ENCODE measurements at regions not wholly inside any gene's neighbourhood (a gene's known extent, or its start where the extent isn't known, plus 50 kb on each side); places are given as distances from the start of the nearest gene placed in this dataset.

DNA sequence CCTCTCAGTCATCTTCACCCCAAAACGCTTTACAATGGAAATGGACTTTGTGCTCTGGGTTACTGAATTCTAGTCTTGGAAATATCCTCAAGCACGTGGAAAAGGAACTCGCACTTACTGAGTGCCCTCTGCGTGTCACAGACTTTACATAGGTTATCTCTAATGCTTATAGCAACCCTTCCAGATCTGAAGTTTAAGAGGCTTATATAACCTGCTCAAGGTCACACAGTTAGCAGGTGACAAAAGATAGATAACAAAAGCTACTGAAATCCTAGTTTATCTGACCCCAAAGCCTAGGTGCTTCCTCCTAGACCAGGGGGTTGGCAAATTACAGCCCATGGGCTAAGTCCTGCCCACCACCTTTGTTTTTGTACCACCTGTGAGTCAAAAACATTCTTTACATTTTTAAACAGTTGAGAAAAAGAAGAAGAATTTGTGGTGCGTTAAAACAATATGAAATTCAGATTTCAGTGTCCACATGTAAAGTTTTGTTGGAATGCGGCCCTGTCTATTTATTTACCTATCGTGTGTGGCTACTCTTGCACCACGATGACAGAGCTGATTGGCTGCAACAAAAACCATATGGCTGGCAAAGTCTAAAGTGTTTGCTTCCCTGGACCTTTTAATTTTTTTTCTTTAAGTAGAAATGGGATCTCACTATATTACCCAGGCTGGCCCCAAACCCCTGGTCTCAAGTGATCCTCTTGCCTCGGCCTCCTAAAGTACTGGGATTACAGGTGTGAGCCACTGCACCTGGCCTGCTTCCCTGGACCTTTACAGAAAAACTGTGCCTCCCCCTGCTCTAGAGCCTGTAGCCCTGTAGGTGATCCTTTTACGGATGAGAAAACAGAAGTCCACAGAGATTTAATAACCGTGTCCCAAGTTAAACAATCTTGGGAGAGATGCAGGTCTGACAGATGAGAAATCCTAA is 110.2 kb upstream of the RREB1 start:
- no peaks in the 10 kb centered on the region for H3K36me3 ChIP-seq (ENCODE audit: control insufficient read depth in 2 of 2, insufficient read depth in 1 of 2, low read length in 2 of 2)
- TF ChIP-seq ZNF426 (tag by site-specific recombination; IDR thresholded peaks at IDR 0.05), result no peak
- TF ChIP-seq ZNF785 (tag by site-specific recombination; IDR thresholded peaks at IDR 0.05), result no peak
- no peak for TF ChIP-seq ZNF548 (tag by site-specific recombination; IDR thresholded peaks at IDR 0.05)
- TF ChIP-seq KLF7 (tag by site-specific recombination; IDR thresholded peaks at IDR 0.05; ENCODE audit: borderline replicate concordance), result no peak
- no peak for TF ChIP-seq ZNF747 (tag by site-specific recombination; IDR thresholded peaks at IDR 0.05)
- no peak for TF ChIP-seq ZNF555 (tag by site-specific recombination; conservative IDR thresholded peaks at IDR 0.05)
- TF ChIP-seq ZNF791 (tag by site-specific recombination; IDR thresholded peaks at IDR 0.05), result no peak
- no peak for TF ChIP-seq ZNF558 (tag by site-specific recombination; IDR thresholded peaks at IDR 0.05)
- TF ChIP-seq ZNF155 (tag by site-specific recombination; IDR thresholded peaks at IDR 0.05), result no peak
- TF ChIP-seq ZFP69B (tag by site-specific recombination; IDR thresholded peaks at IDR 0.05), result no peak
- TF ChIP-seq MZF1 (tag by site-specific recombination; IDR thresholded peaks at IDR 0.05; ENCODE audit: borderline replicate concordance), result no peak
- TF ChIP-seq OVOL3 (tag by site-specific recombination; IDR thresholded peaks at IDR 0.05), result no peak
- no peak for TF ChIP-seq ZNF660 (tag by site-specific recombination; IDR thresholded peaks at IDR 0.05)
- no peak for TF ChIP-seq ZFP41 (tag by site-specific recombination; IDR thresholded peaks at IDR 0.05; ENCODE audit: borderline replicate concordance)
- no peak overlapping the region for H3K4me3 ChIP-seq (ENCODE audit: low read depth, low read length)
- ChIA-PET CTCF (no interaction called here), POLR2A (no interaction called here)
- H3K27ac ChIP-seq (ENCODE audit: extremely low read depth, low read depth, low read length), result no peak overlapping the region
- no peaks in the 10 kb centered on the region for H3K9me3 ChIP-seq (ENCODE audit: control insufficient read depth, insufficient read depth, low read depth, low read length)
- peaks cover 2% of the 10 kb centered on the region; the same call in 1 of the 2 replicates for H3K4me1 ChIP-seq (ENCODE audit: control insufficient read depth, insufficient read depth, low read length)

DNA sequence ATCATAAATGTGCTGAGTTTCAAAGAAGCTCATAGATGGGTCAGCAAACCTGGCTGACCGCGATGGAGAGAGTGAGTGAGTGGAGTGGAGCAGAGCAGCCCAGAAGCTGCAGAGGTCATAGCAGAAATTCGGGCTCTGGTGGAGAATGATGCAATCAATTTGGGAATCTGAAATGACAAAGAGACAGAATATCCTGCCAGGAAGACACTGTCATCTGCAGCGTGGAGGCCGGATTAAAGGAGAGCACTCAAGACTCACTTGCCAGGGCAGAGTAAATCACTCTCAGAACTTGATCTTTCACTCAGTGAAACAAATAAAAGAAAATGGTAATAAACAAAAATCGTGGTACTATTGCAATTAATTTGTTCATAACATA is 109.6 kb upstream of the RREB1 start:
- ChIA-PET CTCF (interaction anchor here (0.7 kb wide), 1 partner anchor 54 kb away, joined by 3 read pairs; no protein-coding TSS in a partner anchor), POLR2A (no interaction called here)
- TF ChIP-seq PRDM1 (tag by site-specific recombination; IDR thresholded peaks at IDR 0.05), result peak; percentile 50
- TF ChIP-seq ELK4 (IDR thresholded peaks at IDR 0.05; ENCODE audit: borderline replicate concordance, low read depth, low read length), result no peak
- TF ChIP-seq ZBTB17 (tag by site-specific recombination; IDR thresholded peaks at IDR 0.05), result peak; percentile 64
- H3K27ac ChIP-seq (ENCODE audit: extremely low read depth, low read depth, low read length), result no peak overlapping the region
- no peak overlapping the region for H3K4me3 ChIP-seq (ENCODE audit: low read depth, low read length)
- H3K9me3 ChIP-seq (ENCODE audit: control insufficient read depth, insufficient read depth, low read depth, low read length), result no peaks in the 10 kb centered on the region
- H3K4me1 ChIP-seq (ENCODE audit: control insufficient read depth, insufficient read depth, low read length), result peaks cover 2% of the 10 kb centered on the region; the same call in 1 of the 2 replicates
- no peaks in the 10 kb centered on the region for H3K36me3 ChIP-seq (ENCODE audit: control insufficient read depth in 2 of 2, insufficient read depth in 1 of 2, low read length in 2 of 2)

- Histone ChIP-seq H3K4me1 (ENCODE audit: control insufficient read depth, insufficient read depth, low read length) (peaks cover 2% of the 10 kb centered on the region; the same call in 1 of the 2 replicates), H3K9me3 (ENCODE audit: control insufficient read depth, insufficient read depth, low read depth, low read length) (no peaks in the 10 kb centered on the region), H3K4me3 (ENCODE audit: low read depth, low read length) (no peak overlapping the region), H3K27ac (ENCODE audit: extremely low read depth, low read depth, low read length) (no peak overlapping the region), H3K36me3 (ENCODE audit: control insufficient read depth in 2 of 2, insufficient read depth in 1 of 2, low read length in 2 of 2) (no peaks in the 10 kb centered on the region)
- no peak for TF ChIP-seq ZNF707 (tag by site-specific recombination; IDR thresholded peaks at IDR 0.05)
- no peak for TF ChIP-seq ZFP69B (tag by site-specific recombination; IDR thresholded peaks at IDR 0.05)
- no peak for TF ChIP-seq ZNF473 (tag by site-specific recombination; IDR thresholded peaks at IDR 0.05)
- peak; percentile 95 for TF ChIP-seq ZNF549 (tag by site-specific recombination; IDR thresholded peaks at IDR 0.05)
- ChIA-PET CTCF (interaction anchor here (0.7 kb wide), 1 partner anchor 18 kb away, joined by 3 read pairs; no protein-coding TSS in a partner anchor), POLR2A (no interaction called here)
Measured at GRCh38 chr6:7000825-7001777, 106.7 kb upstream of the RREB1 start.

Measured in HEK293 (cell line).